Lower lobe of right lung (tissue), 2 donors: ENCODE measurements at regions not wholly inside any gene's neighbourhood (a gene's known extent, or its start where the extent isn't known, plus 50 kb on each side); places are given as distances from the start of the nearest gene placed in this dataset.

Experiments used
- ATAC-seq, 2 donors: fragments of 200-7000 bp; cut with Tn5 transposase; one replicate each; pipeline ENCODE4 v1.9.1; 2020 to 2022; ENCODE audit warnings: mild to moderate bottlenecking in 2 of 2, moderate library complexity in 2 of 2
- DNase-seq: peaks from one replicate; pipeline ENCODE4 v3.0.0-alpha.2; 2020
- H3K27ac ChIP-seq: fragments of 200-600 bp; one replicate; pipeline ENCODE4 v1.8.0; 2022
- H3K27me3 ChIP-seq: fragments of 200-600 bp; one replicate; pipeline ENCODE4 v1.8.0; 2022; ENCODE audit warnings: low read depth
- H3K36me3 ChIP-seq: fragments of 200-600 bp; one replicate; pipeline ENCODE4 v1.8.0; 2022; ENCODE audit warnings: mild to moderate bottlenecking
- H3K4me1 ChIP-seq: fragments of 200-600 bp; one replicate; pipeline ENCODE4 v1.8.0; 2022
- H3K4me3 ChIP-seq: fragments of 200-600 bp; one replicate; pipeline ENCODE4 v1.8.0; 2022; ENCODE audit warnings: mild to moderate bottlenecking
- H3K9me3 ChIP-seq: fragments of 200-600 bp; one replicate; pipeline ENCODE4 v1.8.0; 2022
- CTCF ChIP-seq: fragments of 200-600 bp; IDR thresholded peaks from one replicate; pipeline ENCODE4 v1.8.0; 2022; ENCODE audit warnings: antibody characterized with exemption, mild to moderate bottlenecking
- intact Hi-C: fragments of 100-400 bp; cut with DNase I; formaldehyde crosslinking; loops from one replicate; pipeline ENCODE4 v1.11.0; 2022
- donor health status: DM: no; HTN: yes; CAD: no; lungs with severe emphysema.

DNA sequence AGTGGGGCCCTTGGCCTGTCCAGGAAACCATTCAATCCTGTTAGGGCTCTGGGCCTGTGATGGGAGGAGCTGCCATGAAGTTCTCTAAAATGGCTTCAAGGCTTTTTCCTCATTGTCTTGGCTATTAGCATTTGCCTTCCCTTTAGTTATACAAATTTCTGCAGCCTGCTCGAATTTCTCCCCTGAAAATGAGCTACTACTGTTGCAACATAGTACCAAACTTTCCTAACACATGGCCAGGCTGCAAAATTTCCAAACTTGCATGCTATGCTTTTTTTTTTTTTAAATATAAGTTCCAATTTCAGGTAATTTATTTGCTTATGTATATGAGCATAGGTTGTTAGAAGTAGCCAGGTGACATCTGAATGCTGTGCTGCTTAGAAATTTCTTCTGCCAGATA is 560.8 kb upstream of the TBL1XR1 start:
- no peak overlapping the region for H3K4me3 ChIP-seq
- DNase-seq (no peak), ATAC-seq (no peak)
- intact Hi-C loops = no loop called here
- H3K4me1 ChIP-seq = peaks cover 17% of the 10 kb centered on the region
- H3K36me3 ChIP-seq = no peaks in the 10 kb centered on the region
- H3K9me3 ChIP-seq = no peaks in the 10 kb centered on the region
- TF ChIP-seq CTCF = no peak
- H3K27me3 ChIP-seq = no peaks in the 10 kb centered on the region
- no peak overlapping the region for H3K27ac ChIP-seq

DNA sequence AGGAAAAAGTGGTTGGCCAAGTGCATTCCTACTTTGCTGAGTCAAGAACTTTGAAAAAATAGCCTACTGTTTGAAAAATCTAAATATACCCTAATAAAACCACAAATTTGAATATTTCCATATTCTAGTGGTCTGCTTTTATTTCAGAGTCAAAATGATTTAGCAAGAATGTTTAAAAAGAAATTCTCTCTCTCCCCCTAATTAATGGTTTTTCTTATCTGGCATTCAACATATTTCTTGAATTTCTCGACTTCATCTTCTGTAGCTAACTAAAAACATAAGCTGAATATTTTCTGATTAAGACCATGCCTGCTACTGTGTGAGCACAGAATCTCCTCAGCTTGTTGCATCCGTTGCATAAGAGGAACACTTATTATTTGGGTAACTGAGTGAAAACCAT is 563.5 kb upstream of the TBL1XR1 start:
- Histone ChIP-seq H3K27me3 (no peaks in the 10 kb centered on the region), H3K36me3 (no peaks in the 10 kb centered on the region), H3K4me3 (no peak overlapping the region), H3K4me1 (peaks cover 5% of the 10 kb centered on the region), H3K27ac (no peak overlapping the region), H3K9me3 (no peaks in the 10 kb centered on the region)
- TF ChIP-seq CTCF = no peak
- intact Hi-C loops = no loop called here
- no peak for ATAC-seq
- no peak for DNase-seq

DNA sequence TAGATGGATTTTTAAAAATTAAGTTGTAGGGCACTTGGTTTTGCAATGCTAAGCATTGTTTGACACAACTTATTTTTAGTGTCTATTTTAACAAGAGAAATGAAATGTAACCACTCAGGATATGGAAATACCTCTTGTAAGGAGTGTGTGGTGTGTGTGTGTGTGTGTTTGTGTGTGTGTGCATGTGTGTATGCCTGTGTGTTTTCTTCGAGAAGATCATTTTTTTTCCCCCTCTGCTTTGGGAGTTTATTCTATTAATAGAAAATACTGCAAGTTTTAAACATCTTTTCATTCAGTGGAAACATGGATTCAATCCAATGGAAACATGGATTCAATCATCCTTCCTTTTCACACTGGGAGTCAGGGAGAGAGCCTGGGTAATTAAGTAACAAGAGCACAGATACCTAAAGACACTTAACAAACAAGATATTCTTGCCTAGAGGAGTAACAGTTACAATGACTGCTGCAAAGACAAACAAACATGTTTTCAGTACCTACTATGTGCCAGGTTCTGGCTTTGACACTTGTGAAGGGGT is 567.2 kb upstream of the TBL1XR1 start:
- no peak overlapping the region for H3K27ac ChIP-seq
- DNase-seq = no peak
- H3K36me3 ChIP-seq = no peaks in the 10 kb centered on the region
- no peak for ATAC-seq
- H3K9me3 ChIP-seq = peaks cover 4% of the 10 kb centered on the region
- no peak for TF ChIP-seq CTCF
- no peak overlapping the region for H3K4me3 ChIP-seq
- intact Hi-C loops = no loop called here
- H3K4me1 ChIP-seq = no peaks in the 10 kb centered on the region
- H3K27me3 ChIP-seq = no peaks in the 10 kb centered on the region

GRCh38 chr3:177764933-177765332 is 567.7 kb upstream of the TBL1XR1 start:
- DNase-seq = no peak
- no peak overlapping the region for H3K4me3 ChIP-seq
- no peak for ATAC-seq
- peaks cover 4% of the 10 kb centered on the region for H3K9me3 ChIP-seq
- no peak overlapping the region for H3K27ac ChIP-seq
- intact Hi-C loops = no loop called here
- H3K27me3 ChIP-seq = no peaks in the 10 kb centered on the region
- no peak for TF ChIP-seq CTCF
- no peaks in the 10 kb centered on the region for H3K36me3 ChIP-seq
- no peaks in the 10 kb centered on the region for H3K4me1 ChIP-seq

DNA sequence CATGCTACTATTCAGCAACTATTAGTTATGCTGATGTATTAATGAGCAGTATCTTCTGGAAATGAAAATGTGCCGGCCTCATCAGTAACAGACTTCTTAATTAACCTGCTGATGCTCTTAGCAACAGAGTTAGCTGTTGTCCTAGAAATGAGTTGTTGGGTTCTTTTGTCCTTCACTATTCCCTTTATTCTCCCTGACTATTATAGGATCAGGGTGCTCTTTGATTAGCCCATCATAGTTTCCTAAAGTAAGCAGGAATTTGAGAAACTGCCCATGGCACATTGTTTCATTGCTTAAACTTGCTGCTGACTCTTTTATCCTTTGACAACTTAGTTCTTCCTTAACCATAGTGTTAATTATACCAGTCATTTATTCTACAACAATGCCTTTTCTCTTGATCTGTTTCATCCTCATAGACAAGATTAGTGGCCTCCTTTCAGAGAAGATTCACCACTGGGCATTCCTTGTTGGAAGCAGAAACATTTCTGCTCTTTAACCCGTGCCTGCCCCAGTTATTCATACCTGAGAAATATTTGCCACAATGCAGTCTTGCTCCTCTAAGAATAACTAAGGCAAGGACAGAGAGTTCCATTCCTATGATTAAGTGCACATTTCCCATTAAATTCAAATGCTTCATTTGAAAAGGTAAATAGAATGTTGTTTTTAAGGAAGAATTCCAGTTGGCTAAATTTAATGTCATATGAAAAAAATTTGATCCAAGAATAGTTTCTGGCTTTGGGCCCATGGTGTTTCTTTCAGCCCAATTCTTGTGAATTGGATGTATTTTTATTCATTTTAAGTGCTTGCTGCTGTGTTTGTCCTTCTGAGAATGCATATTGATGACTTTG is 573.3 kb upstream of the TBL1XR1 start:
- intact Hi-C loops = no loop called here
- Histone ChIP-seq H3K4me3 (no peak overlapping the region), H3K27me3 (no peaks in the 10 kb centered on the region), H3K9me3 (peaks cover 4% of the 10 kb centered on the region), H3K4me1 (peaks cover 25% of the 10 kb centered on the region), H3K27ac (no peak overlapping the region), H3K36me3 (no peaks in the 10 kb centered on the region)
- TF ChIP-seq CTCF = no peak
- ATAC-seq (no peak), DNase-seq (no peak)
